ENCODE measurements at regions not wholly inside any gene's neighbourhood (a gene's known extent, or its start where the extent isn't known, plus 50 kb on each side); places are given as distances from the start of the nearest gene placed in this dataset.

GRCh38 chrX:14228611-14229010, 198.9 kb upstream of the GEMIN8 start:
- TF ChIP-seq CTCF (IDR thresholded peaks at IDR 0.05), result no peak
- no peak for TF ChIP-seq EZH2 (IDR thresholded peaks at IDR 0.05; ENCODE audit: borderline replicate concordance, insufficient read depth, low read depth, low read length, poor library complexity, severe bottlenecking)

All from B cell (primary cell).